ENCODE measurements at regions not wholly inside any gene's neighbourhood (a gene's known extent, or its start where the extent isn't known, plus 50 kb on each side); places are given as distances from the start of the nearest gene placed in this dataset.

DNA sequence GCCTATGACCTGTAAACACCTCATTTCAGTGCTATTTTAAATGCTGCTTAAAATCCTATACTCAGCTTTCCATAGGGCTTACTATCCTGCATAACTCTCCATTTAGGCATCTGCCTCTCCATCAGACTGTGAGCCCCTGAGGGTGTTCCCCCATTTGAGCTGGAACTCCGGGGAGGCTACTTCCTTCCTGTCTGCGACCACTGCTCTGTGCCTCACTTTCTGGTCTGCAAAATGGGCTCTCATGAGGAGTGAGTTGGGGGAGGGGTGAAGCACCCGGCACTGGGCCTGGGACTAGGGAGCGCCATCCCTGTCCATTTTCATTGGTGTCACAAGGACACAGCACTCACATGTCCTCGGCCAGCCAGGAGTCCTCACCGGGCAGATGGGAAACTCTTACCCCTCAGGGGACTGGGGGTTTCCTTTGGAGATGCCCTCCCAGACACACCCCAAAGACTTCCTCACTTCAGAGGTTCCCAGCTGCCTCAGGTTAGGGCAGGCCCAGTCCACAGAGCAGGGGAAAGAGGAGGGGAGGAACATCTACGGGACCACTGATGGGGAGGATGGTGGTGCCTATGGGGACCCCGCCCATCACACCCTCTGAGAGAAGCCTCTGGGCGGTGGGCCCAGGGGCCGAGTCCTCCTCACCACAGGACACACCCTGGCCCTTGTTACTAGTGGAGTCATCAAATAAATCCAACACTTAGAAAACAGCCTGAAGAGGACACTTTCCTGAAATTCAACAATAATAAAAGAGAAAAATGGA, 134.9 kb downstream of the MATN1 start:
- DNase-seq (ENCODE audit: low read depth), result no peak
- no peak overlapping the region for H3K4me3 ChIP-seq (ENCODE audit: control insufficient read depth, low read depth, low read length)
- TF ChIP-seq, protein P1, sequence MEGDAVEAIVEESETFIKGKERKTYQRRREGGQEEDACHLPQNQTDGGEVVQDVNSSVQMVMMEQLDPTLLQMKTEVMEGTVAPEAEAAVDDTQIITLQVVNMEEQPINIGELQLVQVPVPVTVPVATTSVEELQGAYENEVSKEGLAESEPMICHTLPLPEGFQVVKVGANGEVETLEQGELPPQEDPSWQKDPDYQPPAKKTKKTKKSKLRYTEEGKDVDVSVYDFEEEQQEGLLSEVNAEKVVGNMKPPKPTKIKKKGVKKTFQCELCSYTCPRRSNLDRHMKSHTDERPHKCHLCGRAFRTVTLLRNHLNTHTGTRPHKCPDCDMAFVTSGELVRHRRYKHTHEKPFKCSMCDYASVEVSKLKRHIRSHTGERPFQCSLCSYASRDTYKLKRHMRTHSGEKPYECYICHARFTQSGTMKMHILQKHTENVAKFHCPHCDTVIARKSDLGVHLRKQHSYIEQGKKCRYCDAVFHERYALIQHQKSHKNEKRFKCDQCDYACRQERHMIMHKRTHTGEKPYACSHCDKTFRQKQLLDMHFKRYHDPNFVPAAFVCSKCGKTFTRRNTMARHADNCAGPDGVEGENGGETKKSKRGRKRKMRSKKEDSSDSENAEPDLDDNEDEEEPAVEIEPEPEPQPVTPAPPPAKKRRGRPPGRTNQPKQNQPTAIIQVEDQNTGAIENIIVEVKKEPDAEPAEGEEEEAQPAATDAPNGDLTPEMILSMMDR (IDR thresholded peaks at IDR 0.05; ENCODE audit: control insufficient read depth, insufficient read depth, low read depth, low read length, missing control alignments), result no peak

DNA sequence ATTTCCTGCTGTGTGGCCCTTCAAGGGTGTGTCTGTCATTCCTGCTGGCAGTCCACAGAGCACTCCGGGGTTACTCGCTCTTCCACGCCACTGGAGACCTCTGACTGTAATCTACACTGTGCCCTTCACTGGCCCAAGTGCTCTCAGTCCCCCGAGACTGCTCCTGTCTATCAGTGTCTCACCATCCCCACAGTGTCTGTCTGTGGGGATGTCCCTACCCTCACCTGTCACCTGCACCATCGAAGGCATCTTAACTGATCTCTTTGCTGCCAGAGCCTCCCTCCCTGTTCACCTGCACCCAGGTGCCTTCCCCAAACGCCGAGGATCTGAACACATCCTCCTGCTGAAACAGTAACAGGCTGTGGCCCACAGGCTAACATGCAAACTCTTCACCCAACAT, 136.7 kb downstream of the MATN1 start:
- DNase-seq (ENCODE audit: low read depth), result no peak
- TF ChIP-seq, protein P1 (IDR thresholded peaks at IDR 0.05; ENCODE audit: control insufficient read depth, insufficient read depth, low read depth, low read length, missing control alignments), result no peak
- no peak overlapping the region for H3K4me3 ChIP-seq (ENCODE audit: control insufficient read depth, low read depth, low read length)

GRCh38 chr1:30579580-30579979, 143.8 kb downstream of the MATN1 start:
- no peak overlapping the region for H3K4me3 ChIP-seq (ENCODE audit: control insufficient read depth, low read depth, low read length)
- no peak for DNase-seq (ENCODE audit: low read depth)

GRCh38 chr1:30575066-30575465, 148.3 kb downstream of the MATN1 start:
- H3K4me3 ChIP-seq (ENCODE audit: control insufficient read depth, low read depth, low read length), result no peak overlapping the region
- TF ChIP-seq, protein P1 (IDR thresholded peaks at IDR 0.05; ENCODE audit: control insufficient read depth, insufficient read depth, low read depth, low read length, missing control alignments), result no peak
- DNase-seq (ENCODE audit: low read depth), result no peak

More at GRCh38 chr1:30579580-30579979, 143.8 kb downstream of the MATN1 start:
- TF ChIP-seq, protein P1 (IDR thresholded peaks at IDR 0.05; ENCODE audit: control insufficient read depth, insufficient read depth, low read depth, low read length, missing control alignments), result no peak

GRCh38 chr1:30572192-30572591, 151.2 kb downstream of the MATN1 start:
- TF ChIP-seq, protein P1 (IDR thresholded peaks at IDR 0.05; ENCODE audit: control insufficient read depth, insufficient read depth, low read depth, low read length, missing control alignments), result peak; percentile 12
- no peak for DNase-seq (ENCODE audit: low read depth)
- no peak overlapping the region for H3K4me3 ChIP-seq (ENCODE audit: control insufficient read depth, low read depth, low read length)

DNA sequence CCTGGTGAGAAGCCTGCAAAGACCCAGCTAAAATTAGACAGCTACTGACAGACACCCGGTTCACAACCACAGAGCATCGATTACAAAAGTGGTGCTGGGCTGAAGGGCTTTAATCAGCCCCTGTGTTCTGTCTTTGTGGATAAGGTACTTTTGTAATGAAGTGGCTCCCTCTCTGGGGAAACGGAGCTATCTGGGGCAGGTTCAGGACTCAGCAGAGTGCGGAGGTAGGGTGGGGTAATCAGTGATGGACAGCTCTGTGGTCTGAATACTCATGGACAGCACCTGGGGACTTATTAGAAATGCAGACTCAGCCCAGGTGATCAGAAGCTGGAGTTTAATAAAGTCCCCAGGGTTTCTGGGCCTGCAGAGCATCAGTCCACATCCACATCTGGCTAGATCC, 152.0 kb downstream of the MATN1 start:
- H3K4me3 ChIP-seq (ENCODE audit: control insufficient read depth, low read depth, low read length), result no peak overlapping the region
- DNase-seq (ENCODE audit: low read depth), result no peak
- TF ChIP-seq, protein P1 (IDR thresholded peaks at IDR 0.05; ENCODE audit: control insufficient read depth, insufficient read depth, low read depth, low read length, missing control alignments), result no peak

All from AG09309 (cell line).